H1 (cell line): ENCODE measurements at regions not wholly inside any gene's neighbourhood (a gene's known extent, or its start where the extent isn't known, plus 50 kb on each side); places are given as distances from the start of the nearest gene placed in this dataset.

Experiments
- CTCF ChIA-PET: fragments of 300-600 bp; sonication (Branson Sonifier 250); formaldehyde crosslinking; loops from one replicate; lab custom pipeline; 2021; ENCODE audit not compliant: partially characterized antibody; lab: Charles Lee
- POLR2A ChIA-PET: fragments of 300-600 bp; sonication (Branson Sonifier 250); formaldehyde crosslinking; loops from one replicate; lab custom pipeline; 2021; ENCODE audit warnings: inconsistent platforms; ENCODE audit not compliant: partially characterized antibody; lab: Charles Lee
- DNase-seq, 2 experiments: peaks; one replicate each; pipeline versions ENCODE4 v3.0.0 to v3.0.0-alpha.2; 2010 to 2022; ENCODE audit warnings: low spot score in 2 of 2, low read depth in 1 of 2, mixed read lengths in 1 of 2
- FAIRE-seq: peaks from 2 replicates; lab custom pipeline; 2011; peaks lifted over from hg19 to GRCh38; lab: Jason Lieb, UNC
- H2AFZ ChIP-seq: 2 replicates; pipeline ENCODE4 v1.8.1; 2012; ENCODE audit warnings: low read length, inconsistent platforms
- H2AK5ac ChIP-seq: 2 replicates; pipeline ENCODE4 v1.6.1; 2013; ENCODE audit warnings: low read depth, low read length
- H2BK120ac ChIP-seq: replicated peaks from 2 replicates; pipeline ENCODE3; 2013; ENCODE audit warnings: low read depth, low read length, inconsistent platforms
- H2BK12ac ChIP-seq: 2 replicates; pipeline ENCODE4 v1.6.1; 2013; ENCODE audit warnings: low read depth, low read length
- H2BK15ac ChIP-seq: 2 replicates; pipeline ENCODE4 v1.6.1; 2013; ENCODE audit warnings: low read length
- H2BK20ac ChIP-seq: 2 replicates; pipeline ENCODE4 v1.6.1; 2013; ENCODE audit warnings: low read length
- H2BK5ac ChIP-seq: 2 replicates; pipeline ENCODE4 v1.6.1; 2013; ENCODE audit warnings: low read depth, low read length
- H3K14ac ChIP-seq: 2 replicates; pipeline ENCODE4 v1.6.1; 2013; ENCODE audit warnings: inconsistent platforms; ENCODE audit not compliant: insufficient read length
- H3K18ac ChIP-seq: 2 replicates; pipeline ENCODE4 v1.6.1; 2013; ENCODE audit warnings: low read length; ENCODE audit errors: extremely low read depth
- H3K23ac ChIP-seq: 2 replicates; pipeline ENCODE4 v1.6.1; 2013; ENCODE audit warnings: inconsistent platforms; ENCODE audit not compliant: insufficient read length
- H3K23me2 ChIP-seq: 2 replicates; pipeline ENCODE4 v1.6.1; 2013; ENCODE audit warnings: low read depth, low read length
- H3K27ac ChIP-seq: 2 replicates; pipeline ENCODE4 v1.6.1; 2011; ENCODE audit warnings: low read depth, low read length, inconsistent platforms
- H3K27me3 ChIP-seq, 4 experiments: replicated peaks in 1 of 4; 1 replicate in 1 of 4; 2 replicates in 3 of 4; pipeline versions ENCODE4 v1.6.1 to v1.8.1; 2011 to 2013; ENCODE audit warnings: low read length in 3 of 4, mild to moderate bottlenecking in 3 of 4, inconsistent platforms in 2 of 4, mixed read lengths in 2 of 4, moderate library complexity in 1 of 4; ENCODE audit not compliant: control insufficient read depth in 3 of 4, insufficient read depth in 3 of 4; ENCODE audit errors: extremely low read depth in 1 of 4
- H3K36me3 ChIP-seq, 4 experiments: 2 replicates each; pipeline versions ENCODE4 v1.6.1 to v1.8.1; 2011 to 2013; ENCODE audit warnings: mild to moderate bottlenecking in 4 of 4, low read length in 3 of 4, moderate library complexity in 2 of 4, control low read depth in 1 of 4, inconsistent platforms in 1 of 4; ENCODE audit not compliant: insufficient read depth in 4 of 4, control insufficient read depth in 2 of 4
- H3K4ac ChIP-seq: replicated peaks from 2 replicates; pipeline ENCODE3; 2013; ENCODE audit warnings: low read length, low read depth, mixed read lengths, inconsistent platforms; ENCODE audit not compliant: insufficient read length
- H3K4me1 ChIP-seq, 4 experiments: replicated peaks in 1 of 4; 1 replicate in 1 of 4; 2 replicates in 3 of 4; pipeline versions ENCODE4 v1.6.1 to v1.8.1; 2011 to 2013; ENCODE audit warnings: low read length in 3 of 4, inconsistent platforms in 2 of 4, mixed read lengths in 1 of 4; ENCODE audit not compliant: insufficient read depth in 4 of 4, control insufficient read depth in 3 of 4
- H3K4me2 ChIP-seq, 2 experiments: 2 replicates each; pipeline versions ENCODE4 v1.6.1 to v1.8.1; 2011 to 2013; ENCODE audit warnings: low read depth in 2 of 2, low read length in 2 of 2, control low read depth in 1 of 2, inconsistent platforms in 1 of 2, mild to moderate bottlenecking in 1 of 2; ENCODE audit not compliant: insufficient read depth in 1 of 2
- H3K4me3 ChIP-seq, 4 experiments: fragments of 200-600, 300-600 bp in 1 of 4; sonication (generic), shearing (Covaris generic), sonication (Bioruptor Twin) in 1 of 4; 2 replicates each; pipeline versions ENCODE4 v1.5.1 to v1.8.1; 2011 to 2016; ENCODE audit warnings: low read length in 4 of 4, low read depth in 3 of 4, control low read depth in 2 of 4, inconsistent platforms in 2 of 4, mild to moderate bottlenecking in 2 of 4, mixed read lengths in 1 of 4, moderate library complexity in 1 of 4; ENCODE audit not compliant: insufficient read depth in 2 of 4; ENCODE audit errors: extremely low read depth in 1 of 4
- H3K56ac ChIP-seq: replicated peaks from 2 replicates; pipeline ENCODE3; 2013; ENCODE audit warnings: low read depth, mild to moderate bottlenecking, mixed read lengths, low read length, inconsistent platforms; ENCODE audit not compliant: insufficient read length
- H3K79me1 ChIP-seq: 2 replicates; pipeline ENCODE4 v1.6.1; 2013; ENCODE audit warnings: low read depth, low read length, control low read depth
- H3K79me2 ChIP-seq, 2 experiments: 2 replicates each; pipeline versions ENCODE4 v1.6.1 to v1.8.1; 2012 to 2013; ENCODE audit warnings: low read length in 2 of 2, mild to moderate bottlenecking in 2 of 2, inconsistent platforms in 1 of 2; ENCODE audit not compliant: insufficient read depth in 2 of 2, control insufficient read depth in 1 of 2
- H3K9ac ChIP-seq, 4 experiments: replicated peaks in 1 of 4; 1 replicate in 1 of 4; 2 replicates in 3 of 4; pipeline versions ENCODE4 v1.6.1 to v1.8.1; 2011 to 2013; ENCODE audit warnings: low read depth in 3 of 4, low read length in 3 of 4, control low read depth in 2 of 4, mild to moderate bottlenecking in 2 of 4, moderate library complexity in 2 of 4, inconsistent platforms in 1 of 4; ENCODE audit errors: extremely low read depth in 1 of 4
- H3K9me3 ChIP-seq, 2 experiments: 2 replicates each; pipeline versions ENCODE4 v1.6.1 to v1.8.1; 2012 to 2013; ENCODE audit warnings: mild to moderate bottlenecking in 2 of 2, moderate library complexity in 2 of 2, control low read depth in 1 of 2, inconsistent platforms in 1 of 2, low read depth in 1 of 2, low read length in 1 of 2, mixed read lengths in 1 of 2; ENCODE audit not compliant: insufficient read depth in 2 of 2
- H4K20me1 ChIP-seq, 2 experiments: replicated peaks in 1 of 2; 2 replicates each; pipeline versions ENCODE3 to v1.8.1; 2011 to 2013; ENCODE audit warnings: inconsistent platforms in 2 of 2, low read length in 2 of 2, mild to moderate bottlenecking in 1 of 2; ENCODE audit not compliant: insufficient read depth in 2 of 2, control insufficient read depth in 1 of 2
- H4K5ac ChIP-seq: 2 replicates; pipeline ENCODE4 v1.6.1; 2013; ENCODE audit warnings: low read length, low read depth, mixed read lengths, inconsistent platforms; ENCODE audit not compliant: insufficient read length
- H4K8ac ChIP-seq: 2 replicates; pipeline ENCODE4 v1.8.0; 2013; ENCODE audit warnings: mild to moderate bottlenecking, moderate library complexity, low read length, inconsistent platforms; ENCODE audit not compliant: insufficient read depth; ENCODE audit errors: extremely low read depth
- H4K91ac ChIP-seq: replicated peaks from 2 replicates; pipeline ENCODE3; 2013; ENCODE audit warnings: low read length, mixed read lengths, inconsistent platforms; ENCODE audit not compliant: insufficient read length
- CTBP2 ChIP-seq: IDR thresholded peaks from 2 replicates; pipeline ENCODE4 v1.7.0; 2011; ENCODE audit warnings: borderline replicate concordance, mild to moderate bottlenecking, moderate library complexity, mixed read lengths, low read length; ENCODE audit not compliant: insufficient read depth, insufficient read length
- EZH2 ChIP-seq: fragments of 200-600 bp; sonication (generic); IDR thresholded peaks from 2 replicates; pipeline ENCODE4 v1.7.1; 2012; ENCODE audit warnings: low read depth, mild to moderate bottlenecking, moderate library complexity, low read length, inconsistent platforms; ENCODE audit not compliant: severe bottlenecking
- POLR2A ChIP-seq, 2 experiments: IDR thresholded peaks; 1 replicate in 1 of 2; 2 replicates in 1 of 2; pipeline ENCODE4 v1.6.1; 2011; ENCODE audit warnings: low read depth in 2 of 2, low read length in 2 of 2, mild to moderate bottlenecking in 2 of 2; ENCODE audit errors: control extremely low read depth in 1 of 2
- POLR2AphosphoS5 ChIP-seq: IDR thresholded peaks from 2 replicates; pipeline ENCODE4 v1.6.1; 2011; ENCODE audit warnings: low read depth, low read length
- WGBS, 2 experiments: shearing (Covaris generic) in 1 of 2; methylation state at CpG; one replicate each; pipeline versions ENCODE4 v1.1.6 to v1.1.7; 2013 to 2015; ENCODE audit warnings: low lambda C conversion rate in 2 of 2, mixed read lengths in 2 of 2, inconsistent platforms in 1 of 2, low coverage in 1 of 2, missing lambda C conversion rate in 1 of 2; ENCODE audit not compliant: insufficient replicate concordance in 2 of 2, insufficient coverage in 1 of 2, insufficient read length in 1 of 2; ENCODE audit errors: extremely low coverage in 1 of 2, missing lambda C conversion rate in 1 of 2; 5-methylcytosine and 5-hydroxymethylcytosine counted together
- TF ChIP-seq, protein P1 (sequence below): IDR thresholded peaks from 2 replicates; pipeline ENCODE4 v1.6.1; 2012; ENCODE audit warnings: inconsistent platforms

DNA sequence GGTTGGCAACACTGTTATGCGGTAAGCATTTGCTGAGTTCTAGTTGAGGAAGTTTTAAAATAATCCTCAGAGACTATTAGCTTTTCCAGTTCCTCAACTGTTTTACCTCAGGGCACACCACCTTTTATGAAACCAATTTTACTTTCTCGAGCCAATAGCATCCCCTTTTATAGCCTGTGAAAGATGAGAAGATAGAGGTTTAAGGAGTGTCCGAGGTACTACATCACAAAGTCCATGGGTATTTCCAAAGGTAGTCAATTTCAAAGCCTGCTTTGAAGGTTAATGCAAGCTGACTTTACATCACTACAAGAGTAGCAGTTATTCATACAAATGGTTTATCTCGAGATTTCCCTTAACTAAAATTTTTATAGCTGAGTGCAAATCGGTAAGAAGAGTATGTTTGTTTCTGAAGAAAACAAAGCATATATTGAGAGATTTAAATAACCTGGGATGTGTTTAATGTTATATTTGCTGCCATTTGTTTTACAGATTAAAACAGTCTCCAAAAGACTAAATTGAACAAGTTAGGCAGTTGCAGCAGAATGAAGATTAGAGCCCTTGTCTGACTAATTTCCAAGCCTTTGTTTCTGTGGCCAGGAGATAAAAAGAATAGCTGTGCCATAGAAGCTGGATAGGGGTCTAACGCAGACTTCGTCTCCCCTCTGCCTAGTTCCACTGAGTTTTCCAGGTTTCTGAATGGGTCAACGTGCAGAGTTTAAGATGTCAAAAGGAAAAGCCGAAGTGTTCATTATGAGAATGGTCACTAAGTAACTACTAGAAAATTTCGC lies 74.7 kb upstream of the TRPC4 start:
- H2BK15ac ChIP-seq, result no peak overlapping the region
- H4K20me1 ChIP-seq, result no peaks in the 10 kb centered on the region
- no peaks in the 10 kb centered on the region for H3K79me2 ChIP-seq
- 0 out of 3 replicates have a peak, but pooled peaks of 1 of the 2 experiments have one; percentile 14 for TF ChIP-seq POLR2A (IDR thresholded peaks at IDR 0.05; ENCODE audit: control extremely low read depth in 1 of 2, low read depth in 2 of 2, low read length in 2 of 2)
- TF ChIP-seq POLR2AphosphoS5, result no peak
- TF ChIP-seq CTBP2, result no peak
- no peak for TF ChIP-seq EZH2
- TF ChIP-seq, protein P1, sequence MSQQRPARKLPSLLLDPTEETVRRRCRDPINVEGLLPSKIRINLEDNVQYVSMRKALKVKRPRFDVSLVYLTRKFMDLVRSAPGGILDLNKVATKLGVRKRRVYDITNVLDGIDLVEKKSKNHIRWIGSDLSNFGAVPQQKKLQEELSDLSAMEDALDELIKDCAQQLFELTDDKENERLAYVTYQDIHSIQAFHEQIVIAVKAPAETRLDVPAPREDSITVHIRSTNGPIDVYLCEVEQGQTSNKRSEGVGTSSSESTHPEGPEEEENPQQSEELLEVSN, result no peak
- ChIA-PET POLR2A (no interaction called here), CTCF (interaction anchor here (3.1 kb wide), 1 partner anchor 74 kb away, joined by 11 read pairs; the partner anchor contains the start of gene TRPC4)
- H3K56ac ChIP-seq, result no peak overlapping the region
- no peaks in the 10 kb centered on the region for H3K27me3 ChIP-seq
- no peak overlapping the region for H3K9ac ChIP-seq
- no peak overlapping the region for H3K4me3 ChIP-seq
- no peak overlapping the region for H3K27ac ChIP-seq
- H3K4me1 ChIP-seq, result peaks cover 0 to 6% (median 0%) of the 10 kb centered on the region in 4 experiments; a peak in 1 of 7 replicates
- H3K9me3 ChIP-seq, result no peaks in the 10 kb centered on the region
- H4K8ac ChIP-seq, result no peak overlapping the region
- DNase-seq (no peak), FAIRE-seq (no peak)
- WGBS, 2 experiments, result 77% methylated on average over 10 of the region's 10 CpGs; no CpG with 5 or more reads in 1 of the 2 experiments
- H3K36me3 ChIP-seq, result no peaks in the 10 kb centered on the region
- no peak overlapping the region for H2BK5ac ChIP-seq
- no peak overlapping the region for H4K5ac ChIP-seq
- H3K23me2 ChIP-seq, result no peaks in the 10 kb centered on the region
- no peaks in the 10 kb centered on the region for H3K79me1 ChIP-seq
- no peak overlapping the region for H4K91ac ChIP-seq
- 0 out of 2 replicates have a peak overlapping the region, but pooled peaks have one; percentile 4 for H2AFZ ChIP-seq
- no peak overlapping the region for H2BK120ac ChIP-seq
- H3K18ac ChIP-seq, result no peak overlapping the region
- H2AK5ac ChIP-seq, result no peak overlapping the region
- H2BK20ac ChIP-seq, result no peak overlapping the region
- no peak overlapping the region for H3K4ac ChIP-seq
- no peak overlapping the region for H2BK12ac ChIP-seq
- H3K14ac ChIP-seq, result no peak overlapping the region
- no peak overlapping the region for H3K4me2 ChIP-seq
- H3K23ac ChIP-seq, result no peak overlapping the region
